ENCODE measurements at regions not wholly inside any gene's neighbourhood (a gene's known extent, or its start where the extent isn't known, plus 50 kb on each side); places are given as distances from the start of the nearest gene placed in this dataset.
"Not testable (repeated sequence)": the region's sequence is repeated elsewhere in the genome, so short reads cannot be mapped to it uniquely, and the experiment has no call there.

DNA sequence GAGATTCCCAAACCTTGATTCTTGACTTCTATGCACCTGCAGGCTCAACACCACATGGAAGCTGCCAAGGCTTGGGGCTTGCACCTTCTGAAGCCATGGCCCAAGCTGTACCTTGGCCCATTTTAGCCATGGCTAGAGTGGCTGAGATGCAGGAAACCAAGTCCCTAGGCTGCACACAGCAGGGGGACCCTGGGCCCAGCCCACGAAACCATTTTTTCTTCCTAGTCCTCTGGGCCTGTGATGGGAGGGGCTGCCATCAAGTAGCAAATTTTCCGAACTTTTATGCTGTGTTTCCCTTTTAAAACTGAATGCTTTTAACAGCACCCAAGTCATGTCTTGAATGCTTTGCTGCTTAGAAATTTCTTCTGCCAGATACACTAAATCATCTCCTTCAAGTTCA is 253.9 kb upstream of the RPS23 start:
- DNase-seq, result not testable (repeated sequence)

DNA sequence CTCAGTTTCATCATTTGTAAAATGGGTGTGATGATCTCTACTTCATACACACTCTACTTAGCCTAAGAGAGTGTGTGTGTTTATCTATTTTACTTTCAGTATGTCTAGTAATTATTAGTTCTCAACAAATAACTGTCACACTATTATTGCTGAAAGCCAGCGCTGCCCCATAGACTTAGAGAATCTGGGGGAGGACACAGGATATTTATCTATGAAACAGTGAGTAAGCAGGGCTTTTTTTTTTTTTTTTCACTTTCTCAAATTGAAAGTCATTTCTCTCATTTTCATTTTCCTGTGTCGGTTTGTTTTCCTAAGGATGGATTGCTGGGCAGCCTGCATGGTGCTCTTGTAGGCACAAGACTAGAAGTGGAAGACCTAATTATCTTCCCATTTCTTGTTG is 248.4 kb upstream of the RPS23 start:
- DNase-seq, result no peak

DNA sequence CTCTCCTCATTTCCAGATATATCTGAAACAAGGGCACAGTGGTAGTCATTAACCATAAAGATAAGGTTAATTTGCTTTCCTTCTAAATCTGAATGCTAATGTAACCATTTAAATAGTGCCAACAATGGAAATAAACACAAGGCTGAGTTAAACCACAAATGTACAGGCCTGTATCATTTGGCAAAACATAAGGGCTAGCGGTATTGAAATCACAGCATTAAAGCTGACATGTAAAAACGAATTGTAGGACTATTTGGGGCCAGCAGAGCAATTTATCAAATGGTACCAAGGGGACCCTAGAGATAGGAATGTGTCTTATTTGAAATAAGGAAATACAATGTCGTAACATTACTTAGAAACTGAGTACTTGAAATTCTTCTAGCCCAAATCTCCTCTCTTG is 247.5 kb upstream of the RPS23 start:
- no peak for DNase-seq

DNA sequence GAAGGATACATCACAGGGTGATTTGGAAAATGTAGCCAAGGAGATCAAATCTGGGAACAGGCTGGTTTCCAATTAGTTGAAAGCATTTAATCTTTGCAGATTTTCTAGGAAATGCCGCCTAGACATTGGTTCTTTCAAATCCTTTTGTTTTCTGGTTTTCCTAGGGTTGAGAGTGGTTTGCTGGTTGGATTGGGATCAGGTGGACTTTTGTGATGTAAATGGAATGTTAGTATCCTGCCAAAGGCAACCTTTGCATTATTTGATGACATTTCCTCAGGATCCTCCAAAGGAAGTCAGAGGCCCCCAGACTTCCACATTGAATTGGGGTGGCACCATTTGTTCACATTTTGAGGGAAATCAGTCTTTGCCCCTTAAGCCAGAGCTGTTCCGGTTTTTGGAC is 245.5 kb upstream of the RPS23 start:
- DNase-seq, result no peak

DNA sequence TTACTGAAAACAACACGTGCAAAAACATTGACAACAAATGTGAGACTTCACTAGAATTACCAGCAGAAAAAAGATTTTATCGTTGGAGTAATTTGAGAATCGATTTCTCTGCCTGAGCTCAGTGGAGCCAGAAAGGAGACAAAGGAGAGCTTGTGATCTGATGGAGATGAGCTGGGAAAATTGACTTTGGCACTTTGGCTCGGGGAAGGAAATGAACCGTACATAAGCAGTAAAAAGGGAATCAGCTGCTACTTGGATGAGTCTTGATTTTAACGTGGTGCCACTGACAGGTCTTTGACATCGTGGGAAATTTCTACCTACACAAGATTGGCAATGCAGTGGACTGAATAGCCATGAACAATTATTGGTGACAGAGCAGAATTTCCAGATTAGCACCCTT is 244.7 kb upstream of the RPS23 start:
- no peak for DNase-seq

DNA sequence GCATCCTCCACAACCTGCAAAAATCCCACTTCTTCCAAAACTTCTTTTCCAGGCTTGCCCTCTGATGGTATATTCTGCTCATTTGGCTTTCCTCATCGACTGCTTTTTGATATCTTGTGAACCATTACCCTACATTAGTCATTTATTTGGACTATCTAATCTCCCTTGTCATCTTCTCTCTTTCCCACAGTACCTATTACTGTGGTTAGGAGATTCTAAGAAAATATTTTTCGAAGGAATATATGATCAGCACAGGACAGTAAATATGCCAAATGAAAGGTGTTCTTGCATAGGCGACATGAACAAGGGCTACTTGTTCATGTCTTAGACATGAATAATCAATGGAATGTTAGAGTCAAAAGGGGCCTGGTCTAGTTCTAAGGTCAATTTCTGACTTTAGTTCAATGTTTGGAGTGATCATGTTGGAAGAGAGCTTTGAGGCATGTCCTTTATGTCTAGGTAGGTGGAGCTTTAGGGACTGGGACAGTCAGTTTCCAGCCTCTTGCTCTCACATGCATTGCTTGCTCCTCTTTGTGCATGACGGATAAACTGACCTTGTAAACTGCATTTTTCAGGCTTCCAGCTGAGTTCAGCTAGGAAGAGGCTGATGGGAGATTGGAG is 243.4 kb upstream of the RPS23 start:
- no peak for DNase-seq

DNA sequence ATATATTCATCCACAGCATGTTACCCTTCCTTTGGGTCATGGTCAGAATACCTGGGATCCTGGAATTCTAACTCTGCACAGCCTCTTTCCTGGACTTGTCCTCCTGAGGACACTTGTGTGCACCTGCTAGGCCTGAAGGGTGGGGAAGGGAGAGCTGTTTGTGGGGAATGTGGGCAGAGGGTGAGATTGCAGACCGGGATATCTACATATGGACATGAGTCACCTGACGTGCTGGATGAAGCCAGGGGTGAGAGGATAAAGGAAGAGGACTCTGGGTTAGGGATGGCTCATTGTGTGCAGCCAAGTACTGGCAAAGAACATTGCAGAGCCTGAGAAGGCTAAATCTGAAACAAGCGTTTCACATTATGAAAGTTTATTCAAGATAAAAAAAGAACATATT is 241.4 kb upstream of the RPS23 start:
- DNase-seq, result no peak

DNA sequence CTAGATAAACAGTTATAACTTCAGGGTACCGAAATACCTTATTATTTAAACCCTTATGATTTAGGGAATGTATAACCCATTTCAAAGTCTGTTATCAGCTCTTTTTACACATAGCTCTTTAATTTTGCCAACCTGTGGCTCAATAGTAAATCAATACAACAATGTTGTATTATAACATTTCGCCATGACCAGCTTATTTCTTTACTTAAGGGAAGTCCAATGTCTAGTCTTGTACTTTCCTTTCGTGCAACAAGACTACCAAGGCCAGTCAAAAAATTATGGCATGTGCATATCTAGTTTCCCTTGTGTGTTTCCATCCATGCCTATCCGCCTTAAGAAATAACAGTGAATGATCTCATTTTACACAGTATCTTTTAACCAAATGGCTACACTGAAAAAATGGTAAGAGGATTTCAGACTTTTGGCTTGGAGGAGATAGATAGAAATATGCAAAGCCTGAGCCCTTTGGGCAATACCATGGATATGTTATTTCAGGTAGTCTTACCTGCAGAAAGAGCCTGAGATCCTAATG is 239.5 kb upstream of the RPS23 start:
- no peak for DNase-seq

DNA sequence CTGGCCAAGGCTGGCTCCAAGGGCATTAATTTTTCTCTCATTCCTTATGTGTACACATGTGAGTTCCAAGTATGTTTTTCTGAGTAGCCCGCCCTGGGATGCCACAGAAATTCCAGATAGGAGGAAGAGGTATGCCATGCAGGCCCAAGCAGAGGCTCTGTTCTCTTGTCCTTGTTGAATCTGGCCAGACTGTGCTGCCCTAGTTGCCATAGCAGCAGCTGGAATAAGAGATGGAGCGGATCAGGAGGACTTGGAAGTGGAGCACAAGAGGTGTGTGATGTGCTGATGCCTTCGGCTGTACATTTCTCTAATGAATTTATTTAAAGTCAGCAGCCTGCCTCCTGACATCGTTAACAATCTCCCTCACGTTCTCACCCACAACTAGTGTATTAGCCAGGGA is 235.6 kb upstream of the RPS23 start:
- DNase-seq, result no peak

DNA sequence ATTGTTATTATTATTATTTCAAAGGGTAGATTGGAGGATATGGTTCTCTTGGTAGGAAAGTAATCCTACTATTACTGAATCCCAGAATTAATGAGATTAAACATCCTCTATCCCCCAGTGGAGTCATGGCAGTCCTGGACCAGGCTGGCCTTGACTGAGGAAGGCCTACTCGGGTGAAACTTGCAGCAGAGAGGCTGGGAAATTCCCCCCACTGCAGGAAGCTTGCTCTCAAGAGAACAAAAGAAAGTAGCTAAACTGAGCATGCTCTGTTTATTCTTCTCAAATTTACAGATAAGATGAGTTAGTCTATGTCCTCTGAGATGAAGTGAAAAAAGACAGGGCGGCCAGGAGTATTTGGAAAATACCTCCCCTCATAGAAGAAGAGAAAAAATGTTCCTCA is 233.9 kb upstream of the RPS23 start:
- DNase-seq, result no peak

DNA sequence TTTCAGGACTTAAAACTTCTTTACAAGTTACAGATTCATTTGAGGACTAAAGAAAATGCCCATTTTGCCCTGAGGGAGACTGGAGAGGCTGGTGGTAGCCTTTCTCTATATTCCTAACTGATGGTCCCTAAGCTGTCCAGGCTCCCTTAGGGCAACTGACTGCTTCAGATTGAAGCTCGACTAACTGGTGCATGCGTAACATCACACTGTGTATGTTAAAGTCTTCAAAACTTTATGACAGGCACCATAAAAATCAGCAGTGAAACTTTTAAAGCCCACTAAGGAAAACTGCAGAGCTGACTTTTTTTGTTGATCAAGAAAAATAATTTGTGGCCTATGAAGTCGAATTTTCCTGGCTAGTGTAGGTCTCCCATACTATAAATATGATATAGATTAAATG is 233.0 kb upstream of the RPS23 start:
- no peak for DNase-seq

DNA sequence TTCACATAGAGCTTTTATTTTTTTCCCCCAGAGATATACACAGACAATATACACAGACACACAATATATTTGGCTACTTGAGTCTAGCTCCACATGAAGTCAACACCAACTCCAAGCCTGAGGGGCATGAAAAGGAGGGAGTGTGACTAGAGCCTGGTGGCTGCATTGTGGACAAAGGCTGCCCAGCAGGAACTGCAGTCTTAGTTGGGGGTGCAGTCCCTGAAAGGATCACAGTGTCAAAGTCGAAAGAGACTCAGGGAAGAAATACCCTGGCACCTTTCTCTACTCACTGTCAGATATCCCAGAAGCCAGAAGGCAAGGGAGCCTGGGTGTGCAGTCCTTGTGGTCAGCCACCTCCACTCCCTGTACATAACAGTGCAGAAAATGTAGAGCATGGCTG is 231.6 kb upstream of the RPS23 start:
- no peak for DNase-seq

DNA sequence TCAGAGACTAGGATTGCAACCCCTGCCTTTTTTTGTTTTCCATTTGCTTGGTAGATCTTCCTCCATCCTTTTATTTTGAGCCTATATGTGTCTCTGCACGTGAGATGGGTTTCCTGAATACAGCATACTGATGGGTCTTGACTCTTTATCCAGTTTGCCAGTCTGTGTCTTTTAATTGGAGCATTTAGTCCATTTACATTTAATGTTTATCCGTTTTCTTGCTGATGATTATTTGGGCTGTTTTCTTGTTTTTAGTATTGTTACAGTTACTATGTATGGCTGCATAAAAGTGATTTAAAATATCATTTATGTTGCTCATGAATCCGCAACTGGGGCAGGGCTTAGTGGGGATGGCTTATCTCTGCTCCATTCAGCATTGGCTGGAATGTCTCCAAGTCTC is 228.2 kb upstream of the RPS23 start:
- not testable (repeated sequence) for DNase-seq

DNA sequence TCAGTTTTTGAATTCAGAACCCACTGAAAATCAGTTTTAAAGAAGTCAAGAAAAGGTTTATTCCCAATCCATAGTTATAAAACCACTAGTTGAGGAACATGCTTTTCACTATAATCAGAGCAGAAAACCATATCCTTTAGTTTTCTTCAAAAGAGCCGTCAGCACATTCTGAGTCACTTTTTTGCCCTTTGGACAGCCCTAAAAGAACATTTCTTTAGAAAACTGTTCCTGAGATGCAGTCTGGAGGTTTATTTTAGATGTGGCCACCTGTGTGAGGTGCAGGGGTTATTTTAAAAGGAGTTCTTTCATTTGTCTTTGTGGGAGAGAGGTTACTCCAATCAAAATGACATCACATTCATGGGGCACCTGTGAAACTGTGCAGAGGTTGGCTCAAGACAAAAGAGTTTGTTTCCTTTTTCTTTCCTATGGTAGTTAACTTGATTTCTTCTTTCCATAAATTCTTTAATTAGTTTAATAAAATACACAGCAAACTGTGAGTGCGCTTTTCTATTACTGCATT is 221.6 kb upstream of the RPS23 start:
- no peak for DNase-seq

DNA sequence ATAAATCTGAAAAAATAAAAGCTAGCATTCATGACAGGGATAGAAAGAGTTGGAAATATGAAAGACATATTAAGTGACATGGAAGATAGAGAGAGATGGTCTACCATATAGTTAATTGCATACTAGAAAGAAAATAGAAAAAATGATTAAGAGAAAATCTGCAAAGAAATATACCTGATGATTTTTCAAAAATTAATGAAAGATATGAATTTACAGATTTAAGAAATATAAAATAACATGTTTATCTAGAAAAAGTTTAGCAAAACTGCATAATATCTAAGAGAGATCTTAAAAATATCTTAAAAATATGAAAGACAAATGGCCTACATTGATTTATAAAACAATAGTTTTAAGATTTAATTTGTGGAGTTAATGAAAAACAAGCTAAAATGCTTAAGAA is 219.1 kb upstream of the RPS23 start:
- no peak for DNase-seq

DNA sequence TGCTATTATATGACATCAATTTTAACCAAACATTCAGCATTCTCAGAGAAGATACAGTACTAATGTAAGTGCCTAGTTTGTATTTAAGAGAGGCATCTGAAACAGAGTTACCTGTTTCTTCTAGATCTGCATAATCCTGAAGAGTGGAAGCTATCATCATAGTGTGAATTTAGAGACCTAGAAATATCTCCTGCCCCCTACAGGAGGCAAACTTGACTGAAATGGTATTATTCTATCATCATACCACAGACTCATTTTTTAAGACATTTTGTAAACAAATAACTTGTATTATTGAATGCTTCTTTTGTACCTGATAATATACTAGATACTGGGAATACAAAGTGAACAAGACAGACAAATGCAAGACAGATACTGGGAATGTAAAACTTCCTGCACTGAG is 216.8 kb upstream of the RPS23 start:
- no peak for DNase-seq

DNA sequence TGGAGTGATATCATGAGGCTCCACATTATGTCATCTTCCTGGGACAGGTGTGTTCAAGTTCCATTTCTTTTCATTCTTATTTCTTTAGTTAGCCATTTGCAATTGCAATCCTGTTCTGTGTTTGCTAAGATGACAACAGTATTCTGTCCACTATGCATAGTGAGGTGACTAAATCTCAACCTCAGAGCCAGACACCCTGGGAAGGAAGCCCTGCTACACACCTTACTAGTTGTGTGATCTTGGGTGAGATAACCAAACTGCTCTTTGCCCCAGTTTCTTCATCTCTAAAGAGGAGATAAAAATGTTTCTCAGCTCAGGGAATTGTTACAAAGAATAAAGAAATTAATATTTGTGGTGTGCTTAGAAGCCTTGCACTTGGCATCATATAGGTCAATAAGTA is 215.1 kb upstream of the RPS23 start:
- no peak for DNase-seq

DNA sequence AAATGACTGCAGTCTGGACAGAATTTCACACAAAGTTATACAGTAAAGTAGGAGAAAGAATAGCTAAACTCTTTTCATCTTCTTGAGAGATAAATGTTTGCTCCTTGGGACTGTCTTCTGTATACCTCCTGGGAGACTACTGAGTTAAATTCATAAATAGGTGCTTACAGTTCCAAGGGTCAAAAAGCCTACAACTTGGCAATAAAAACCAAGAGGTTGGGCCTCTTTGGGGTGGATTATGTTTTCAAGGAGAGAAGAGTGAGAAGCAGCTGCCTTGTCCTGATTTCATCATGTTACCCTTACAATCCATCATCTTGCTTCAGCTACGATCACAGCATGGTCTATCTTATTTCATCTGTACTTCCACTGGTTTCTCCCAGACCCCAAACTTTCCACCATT is 213.2 kb upstream of the RPS23 start:
- no peak for DNase-seq

DNA sequence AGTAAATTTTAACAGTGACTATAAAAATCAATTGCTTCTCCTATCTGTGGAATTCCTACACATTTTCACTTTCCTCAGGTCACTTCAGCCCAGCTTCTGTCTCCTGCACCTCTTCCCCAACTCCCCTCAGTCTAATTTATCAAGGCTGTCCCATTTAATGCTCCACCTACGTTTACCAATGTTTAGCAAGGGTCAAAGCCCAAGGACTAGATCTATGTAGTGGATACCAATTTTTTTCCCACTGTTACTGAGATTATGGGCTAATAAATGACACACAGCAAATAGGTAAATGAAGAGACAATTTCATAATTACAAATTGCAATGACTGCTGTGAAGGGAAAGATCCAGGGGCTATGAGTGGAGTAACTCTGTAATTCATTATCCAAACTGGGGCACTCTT is 211.5 kb upstream of the RPS23 start:
- DNase-seq, result no peak

DNA sequence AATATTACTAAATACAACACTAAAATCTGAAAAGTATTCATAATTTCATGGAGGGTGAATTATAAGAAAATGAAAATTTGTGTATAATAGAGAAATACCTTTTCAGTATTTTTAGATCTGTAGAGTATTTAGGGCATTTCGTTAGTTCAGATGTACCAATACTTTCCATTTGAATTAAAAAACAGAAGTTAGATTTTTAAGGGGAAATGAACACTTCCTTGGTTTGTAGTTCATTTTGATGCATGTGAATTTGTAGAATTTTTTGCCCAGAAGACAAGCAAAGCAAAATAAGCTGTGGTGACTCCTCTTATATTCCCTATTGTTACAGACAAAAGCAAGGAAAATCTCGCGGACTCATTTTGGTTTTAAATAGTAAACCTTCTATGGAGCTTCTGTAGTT is 209.0 kb upstream of the RPS23 start:
- DNase-seq, result no peak

DNA sequence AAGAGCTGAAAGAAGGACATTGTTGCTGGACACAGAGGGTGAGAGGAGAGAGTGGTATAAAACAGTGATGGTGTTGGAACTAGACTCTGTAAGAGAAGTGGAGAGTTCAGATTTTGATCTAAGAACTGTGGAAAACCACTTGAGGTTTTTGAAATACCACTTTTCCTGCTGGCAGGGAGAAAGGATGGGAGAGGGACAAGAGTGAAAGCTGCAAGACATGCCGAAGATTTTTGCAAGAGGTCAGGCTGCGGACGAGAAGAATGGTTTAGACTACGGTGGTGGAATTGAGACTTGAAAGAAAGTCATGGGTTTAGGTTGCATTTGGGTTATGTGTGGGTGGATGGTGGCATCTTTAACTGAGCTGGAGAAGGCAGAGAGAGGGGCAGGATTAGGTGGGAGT is 202.2 kb upstream of the RPS23 start:
- no peak for DNase-seq

DNA sequence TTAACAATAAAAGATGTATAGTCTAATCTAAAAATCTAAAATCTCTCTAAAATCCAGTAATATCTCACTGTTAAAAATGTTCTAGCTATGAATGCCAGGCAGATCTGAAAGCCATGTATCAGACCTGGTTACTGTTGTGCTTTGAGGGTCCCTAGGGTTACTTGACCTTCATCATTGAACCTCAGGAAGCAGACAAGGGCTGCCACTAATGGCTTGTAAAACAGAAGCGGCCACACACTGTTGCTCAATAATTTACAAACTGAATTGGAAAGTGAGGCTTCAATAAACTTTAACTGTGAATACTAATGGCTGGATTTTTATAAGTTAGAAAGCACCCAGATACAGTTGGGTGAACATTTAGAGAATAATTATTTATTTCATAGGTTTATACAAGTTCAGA is 198.0 kb upstream of the RPS23 start:
- no peak for DNase-seq

DNA sequence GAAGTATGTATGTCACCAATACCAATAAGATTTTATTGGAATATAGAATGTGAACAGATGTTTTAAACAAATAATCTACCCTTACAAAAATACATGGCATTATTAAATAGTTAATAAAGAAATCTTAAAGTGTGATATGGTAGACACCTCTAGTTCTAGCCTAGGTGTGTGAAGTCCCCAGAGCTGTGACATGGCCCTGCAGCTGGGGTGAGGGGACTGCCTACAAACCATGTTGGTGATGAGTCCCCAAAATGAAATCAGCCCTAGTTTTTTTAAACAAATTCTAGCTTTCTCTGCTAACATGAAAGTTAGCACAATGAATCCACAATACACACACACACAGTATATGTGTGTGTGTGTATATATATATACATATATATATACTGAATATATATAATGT is 195.1 kb upstream of the RPS23 start:
- no peak for DNase-seq

DNA sequence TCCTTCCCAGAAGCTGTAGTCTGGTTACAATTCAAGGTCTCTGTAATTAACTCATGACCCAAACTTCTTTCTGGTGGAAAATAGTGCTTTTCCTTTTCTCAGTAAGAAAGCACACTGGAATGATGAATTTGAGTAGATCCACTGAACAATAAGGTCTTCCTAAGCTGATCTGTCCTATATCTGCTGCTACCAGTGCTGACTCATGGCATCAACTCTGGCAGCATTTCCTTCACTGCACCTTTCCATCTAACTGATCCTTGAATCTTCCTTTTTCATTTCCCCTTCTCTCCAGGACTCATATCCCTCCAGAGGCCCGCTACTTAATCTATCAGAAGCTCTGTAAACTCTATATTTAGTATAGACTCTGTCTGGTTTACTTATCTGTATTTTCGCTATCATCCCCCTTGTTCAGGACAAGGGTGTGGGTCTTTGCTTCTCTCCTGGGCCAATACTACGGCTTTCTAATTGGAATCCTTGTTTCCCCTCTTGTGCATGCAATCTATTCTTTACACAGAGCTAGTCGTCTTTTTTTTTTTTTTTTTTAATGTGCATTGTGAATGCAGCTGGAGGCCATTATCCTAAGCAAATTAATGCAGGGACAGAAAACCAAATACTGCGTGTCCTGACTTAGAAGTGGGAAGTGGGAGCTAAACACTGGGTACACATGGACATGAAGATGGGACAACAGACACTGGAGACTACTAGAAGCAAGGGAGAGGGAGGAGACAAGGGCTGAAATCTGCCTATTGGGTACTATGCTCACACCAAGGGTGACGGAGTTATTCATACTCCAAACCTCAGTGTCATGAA is 192.2 kb upstream of the RPS23 start:
- no peak for DNase-seq

Measured in NCI-H1048 (cell line).